ENCODE measurements at regions not wholly inside any gene's neighbourhood (a gene's known extent, or its start where the extent isn't known, plus 50 kb on each side); places are given as distances from the start of the nearest gene placed in this dataset.
"Not testable (repeated sequence)": the region's sequence is repeated elsewhere in the genome, so short reads cannot be mapped to it uniquely, and the experiment has no call there.

DNA sequence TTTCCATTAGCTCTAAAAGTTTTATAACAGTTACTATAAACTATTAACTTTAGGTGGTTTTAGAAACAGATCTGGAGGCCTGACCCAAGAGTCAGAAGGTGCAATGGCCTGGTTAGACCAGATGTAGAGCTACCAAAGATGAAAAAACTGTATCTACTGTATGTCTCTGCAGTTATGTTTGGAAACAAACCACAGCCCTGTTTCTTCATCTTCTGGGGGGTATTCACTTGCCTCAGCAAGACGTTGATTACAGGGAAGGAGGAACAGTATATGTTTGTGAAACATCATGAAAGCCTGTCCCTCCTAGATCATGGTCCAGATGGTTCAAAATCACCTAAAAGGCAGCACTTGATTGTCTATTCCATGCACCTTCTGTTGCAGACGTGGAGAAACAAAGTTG, 220.2 kb downstream of the SUCLG1 start:
- H3K4me1 ChIP-seq (ENCODE audit: low read depth), result no peaks in the 10 kb centered on the region
- no peak overlapping the region for H3K27ac ChIP-seq
- no peaks in the 10 kb centered on the region for H3K36me3 ChIP-seq
- TF ChIP-seq, protein P1, sequence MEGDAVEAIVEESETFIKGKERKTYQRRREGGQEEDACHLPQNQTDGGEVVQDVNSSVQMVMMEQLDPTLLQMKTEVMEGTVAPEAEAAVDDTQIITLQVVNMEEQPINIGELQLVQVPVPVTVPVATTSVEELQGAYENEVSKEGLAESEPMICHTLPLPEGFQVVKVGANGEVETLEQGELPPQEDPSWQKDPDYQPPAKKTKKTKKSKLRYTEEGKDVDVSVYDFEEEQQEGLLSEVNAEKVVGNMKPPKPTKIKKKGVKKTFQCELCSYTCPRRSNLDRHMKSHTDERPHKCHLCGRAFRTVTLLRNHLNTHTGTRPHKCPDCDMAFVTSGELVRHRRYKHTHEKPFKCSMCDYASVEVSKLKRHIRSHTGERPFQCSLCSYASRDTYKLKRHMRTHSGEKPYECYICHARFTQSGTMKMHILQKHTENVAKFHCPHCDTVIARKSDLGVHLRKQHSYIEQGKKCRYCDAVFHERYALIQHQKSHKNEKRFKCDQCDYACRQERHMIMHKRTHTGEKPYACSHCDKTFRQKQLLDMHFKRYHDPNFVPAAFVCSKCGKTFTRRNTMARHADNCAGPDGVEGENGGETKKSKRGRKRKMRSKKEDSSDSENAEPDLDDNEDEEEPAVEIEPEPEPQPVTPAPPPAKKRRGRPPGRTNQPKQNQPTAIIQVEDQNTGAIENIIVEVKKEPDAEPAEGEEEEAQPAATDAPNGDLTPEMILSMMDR (IDR thresholded peaks at IDR 0.05; ENCODE audit: low read depth, low read length), result no peak
- no peak overlapping the region for H3K4me3 ChIP-seq
- H3K27me3 ChIP-seq, result no peaks in the 10 kb centered on the region
- no peak for DNase-seq (ENCODE audit: low read depth in 1 of 2, low spot score in 1 of 2)
- no peaks in the 10 kb centered on the region for H3K9me3 ChIP-seq (ENCODE audit: low read depth)

DNA sequence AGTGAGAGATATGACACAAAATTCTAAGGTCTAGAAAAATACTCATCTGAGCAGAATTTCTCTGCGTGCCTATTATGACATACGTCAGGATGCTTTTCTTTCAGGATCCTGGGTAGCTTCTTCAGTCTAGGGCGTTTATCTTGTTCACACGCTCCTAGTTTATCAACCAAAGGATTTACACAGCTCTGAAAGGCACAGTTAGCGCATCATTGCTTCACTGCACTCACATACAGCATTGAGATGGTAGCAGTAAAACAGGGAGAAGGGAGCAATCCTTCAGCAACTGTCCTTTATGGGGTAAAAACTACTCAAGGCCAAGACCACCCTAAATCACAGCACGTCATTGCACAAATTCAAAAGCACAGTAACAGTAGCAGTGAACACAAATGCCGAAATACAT, 222.8 kb downstream of the SUCLG1 start:
- Histone ChIP-seq H3K27ac (no peak overlapping the region), H3K4me3 (no peak overlapping the region), H3K36me3 (no peaks in the 10 kb centered on the region), H3K4me1 (ENCODE audit: low read depth) (no peaks in the 10 kb centered on the region), H3K9me3 (ENCODE audit: low read depth) (no peaks in the 10 kb centered on the region), H3K27me3 (no peaks in the 10 kb centered on the region)
- TF ChIP-seq, protein P1 (IDR thresholded peaks at IDR 0.05; ENCODE audit: low read depth, low read length), result no peak
- DNase-seq (ENCODE audit: low read depth in 1 of 2, low spot score in 1 of 2), result no peak

GRCh38 chr2:84234103-84234502, 225.0 kb downstream of the SUCLG1 start:
- no peak overlapping the region for H3K27ac ChIP-seq
- TF ChIP-seq, protein P1 (IDR thresholded peaks at IDR 0.05; ENCODE audit: low read depth, low read length), result no peak
- no peak for DNase-seq (ENCODE audit: low read depth in 1 of 2, low spot score in 1 of 2)
- H3K4me1 ChIP-seq (ENCODE audit: low read depth), result no peaks in the 10 kb centered on the region
- no peaks in the 10 kb centered on the region for H3K9me3 ChIP-seq (ENCODE audit: low read depth)
- no peak overlapping the region for H3K4me3 ChIP-seq
- no peaks in the 10 kb centered on the region for H3K27me3 ChIP-seq
- H3K36me3 ChIP-seq, result no peaks in the 10 kb centered on the region

GRCh38 chr2:84231478-84231877, 227.6 kb downstream of the SUCLG1 start:
- Histone ChIP-seq H3K36me3 (no peaks in the 10 kb centered on the region), H3K4me1 (ENCODE audit: low read depth) (no peaks in the 10 kb centered on the region), H3K27ac (no peak overlapping the region), H3K9me3 (ENCODE audit: low read depth) (no peaks in the 10 kb centered on the region), H3K4me3 (no peak overlapping the region), H3K27me3 (no peaks in the 10 kb centered on the region)
- TF ChIP-seq, protein P1 (IDR thresholded peaks at IDR 0.05; ENCODE audit: low read depth, low read length), result no peak
- no peak for DNase-seq (ENCODE audit: low read depth in 1 of 2, low spot score in 1 of 2)

DNA sequence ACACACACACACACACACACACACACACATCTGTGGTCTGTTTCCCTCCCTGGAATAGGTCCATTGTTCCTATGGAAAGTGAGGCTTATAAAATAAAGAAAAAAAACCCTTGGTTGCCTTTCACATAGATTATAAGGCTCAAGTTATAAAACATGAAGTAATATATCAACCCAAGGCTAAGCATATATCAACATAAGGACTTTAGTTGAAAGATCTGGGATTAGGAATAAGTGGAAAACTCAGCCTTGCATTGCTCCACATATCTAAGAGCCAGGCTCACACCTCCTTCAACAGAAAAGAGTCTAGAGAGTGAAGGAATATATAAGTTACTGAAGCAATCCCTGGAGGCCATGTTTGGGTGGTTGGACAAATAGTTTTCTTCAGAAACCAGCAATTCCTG, 235.0 kb downstream of the SUCLG1 start:
- TF ChIP-seq, protein P1 (IDR thresholded peaks at IDR 0.05; ENCODE audit: low read depth, low read length), result no peak
- no peak for DNase-seq (ENCODE audit: low read depth in 1 of 2, low spot score in 1 of 2)
- no peaks in the 10 kb centered on the region for H3K9me3 ChIP-seq (ENCODE audit: low read depth)
- H3K27me3 ChIP-seq, result no peaks in the 10 kb centered on the region
- H3K4me3 ChIP-seq, result no peak overlapping the region
- H3K4me1 ChIP-seq (ENCODE audit: low read depth), result no peaks in the 10 kb centered on the region
- no peaks in the 10 kb centered on the region for H3K36me3 ChIP-seq
- H3K27ac ChIP-seq, result no peak overlapping the region

DNA sequence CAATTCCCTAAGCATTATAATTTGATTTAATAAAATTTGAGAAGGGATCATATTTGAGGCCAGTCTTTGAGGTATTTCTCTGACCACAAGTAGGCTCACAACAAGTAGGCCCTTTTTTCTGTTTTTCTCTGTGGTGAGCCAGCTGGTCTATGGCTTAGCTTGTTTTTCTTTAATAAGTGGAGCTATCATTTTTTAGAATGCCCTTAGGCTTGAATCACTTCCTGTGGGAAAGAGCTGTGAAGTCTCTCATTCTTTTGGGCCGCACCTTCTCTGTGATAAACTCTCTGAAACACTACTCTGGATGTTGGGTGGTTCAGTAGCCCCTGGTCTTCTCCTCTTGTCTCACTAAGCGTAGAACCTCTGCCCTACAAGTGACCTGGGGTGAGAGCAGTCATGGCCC, 235.9 kb downstream of the SUCLG1 start:
- no peaks in the 10 kb centered on the region for H3K27me3 ChIP-seq
- H3K4me1 ChIP-seq (ENCODE audit: low read depth), result no peaks in the 10 kb centered on the region
- TF ChIP-seq, protein P1 (IDR thresholded peaks at IDR 0.05; ENCODE audit: low read depth, low read length), result no peak
- no peaks in the 10 kb centered on the region for H3K36me3 ChIP-seq
- no peaks in the 10 kb centered on the region for H3K9me3 ChIP-seq (ENCODE audit: low read depth)
- no peak overlapping the region for H3K4me3 ChIP-seq
- no peak overlapping the region for H3K27ac ChIP-seq
- peak in 1 of 2 donors; percentile 11 for DNase-seq (ENCODE audit: low read depth in 1 of 2, low spot score in 1 of 2)

GRCh38 chr2:84221102-84221501, 238.0 kb downstream of the SUCLG1 start:
- not testable (repeated sequence) for DNase-seq (ENCODE audit: low read depth in 1 of 2, low spot score in 1 of 2); H3K27ac ChIP-seq; H3K4me1 ChIP-seq (ENCODE audit: low read depth); H3K36me3 ChIP-seq; H3K9me3 ChIP-seq (ENCODE audit: low read depth); H3K4me3 ChIP-seq; H3K27me3 ChIP-seq

All from cardiac muscle cell (in vitro differentiated cells and primary cell).